ENCODE measurements at regions not wholly inside any gene's neighbourhood (a gene's known extent, or its start where the extent isn't known, plus 50 kb on each side); places are given as distances from the start of the nearest gene placed in this dataset.

- DNase-seq (ENCODE audit: low spot score) (no peak), ATAC-seq (no peak)
- Histone ChIP-seq H4K20me1 (replicated peaks; ENCODE audit: insufficient read depth) (no peaks in the 10 kb centered on the region; the same call in 1 of the 2 replicates), H2AFZ (no peak overlapping the region), H3K4me1 (ENCODE audit: insufficient read depth) (no peaks in the 10 kb centered on the region), H3F3A (replicated peaks; ENCODE audit: low read depth) (no peaks in the 10 kb centered on the region), H3K79me2 (replicated peaks; ENCODE audit: insufficient read depth) (no peaks in the 10 kb centered on the region), H3K4me2 (no peak overlapping the region), H3K27ac (ENCODE audit: low read depth) (no peak overlapping the region), H3K27me3 (ENCODE audit: insufficient read depth) (no peaks in the 10 kb centered on the region), H3K9me2 (ENCODE audit: insufficient read depth) (0 out of 2 replicates have a peak, but pooled peaks cover under 1% of the 10 kb centered on the region), H3K36me3 (ENCODE audit: insufficient read depth) (no peaks in the 10 kb centered on the region), H3K4me3 (no peak overlapping the region)
- H3K4me3 Mint-ChIP-seq, result no peak overlapping the region
- no peak overlapping the region for H3K27ac Mint-ChIP-seq
- peaks cover 5% of the 10 kb centered on the region for H3K27me3 Mint-ChIP-seq (ENCODE audit: insufficient read depth, low read depth, poor library complexity)
- no peaks in the 10 kb centered on the region; the same call in 2 of the 3 replicates for H3K36me3 Mint-ChIP-seq (ENCODE audit: low read depth)
- H3K9me3 Mint-ChIP-seq, result peaks cover 2% of the 10 kb centered on the region; the same call in 1 of the 3 replicates
- TF ChIP-seq REST (IDR thresholded peaks at IDR 0.05; ENCODE audit: unreplicated experiment), result no peak
- no peak for TF ChIP-seq JUNB (IDR thresholded peaks at IDR 0.05; ENCODE audit: unreplicated experiment)
- TF ChIP-seq, protein P1, sequence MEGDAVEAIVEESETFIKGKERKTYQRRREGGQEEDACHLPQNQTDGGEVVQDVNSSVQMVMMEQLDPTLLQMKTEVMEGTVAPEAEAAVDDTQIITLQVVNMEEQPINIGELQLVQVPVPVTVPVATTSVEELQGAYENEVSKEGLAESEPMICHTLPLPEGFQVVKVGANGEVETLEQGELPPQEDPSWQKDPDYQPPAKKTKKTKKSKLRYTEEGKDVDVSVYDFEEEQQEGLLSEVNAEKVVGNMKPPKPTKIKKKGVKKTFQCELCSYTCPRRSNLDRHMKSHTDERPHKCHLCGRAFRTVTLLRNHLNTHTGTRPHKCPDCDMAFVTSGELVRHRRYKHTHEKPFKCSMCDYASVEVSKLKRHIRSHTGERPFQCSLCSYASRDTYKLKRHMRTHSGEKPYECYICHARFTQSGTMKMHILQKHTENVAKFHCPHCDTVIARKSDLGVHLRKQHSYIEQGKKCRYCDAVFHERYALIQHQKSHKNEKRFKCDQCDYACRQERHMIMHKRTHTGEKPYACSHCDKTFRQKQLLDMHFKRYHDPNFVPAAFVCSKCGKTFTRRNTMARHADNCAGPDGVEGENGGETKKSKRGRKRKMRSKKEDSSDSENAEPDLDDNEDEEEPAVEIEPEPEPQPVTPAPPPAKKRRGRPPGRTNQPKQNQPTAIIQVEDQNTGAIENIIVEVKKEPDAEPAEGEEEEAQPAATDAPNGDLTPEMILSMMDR (conservative IDR thresholded peaks at IDR 0.05; ENCODE audit: low read depth in 2 of 2), result no peak
- TF ChIP-seq ZNF331 (CRISPR knock-in tag; IDR thresholded peaks at IDR 0.05; ENCODE audit: low read depth), result no peak
- TF ChIP-seq EZH2phosphoT487 (IDR thresholded peaks at IDR 0.05; ENCODE audit: unreplicated experiment), result no peak
- no peak for TF ChIP-seq STAT1 (IDR thresholded peaks at IDR 0.05; ENCODE audit: unreplicated experiment)
- TF ChIP-seq, protein P2, sequence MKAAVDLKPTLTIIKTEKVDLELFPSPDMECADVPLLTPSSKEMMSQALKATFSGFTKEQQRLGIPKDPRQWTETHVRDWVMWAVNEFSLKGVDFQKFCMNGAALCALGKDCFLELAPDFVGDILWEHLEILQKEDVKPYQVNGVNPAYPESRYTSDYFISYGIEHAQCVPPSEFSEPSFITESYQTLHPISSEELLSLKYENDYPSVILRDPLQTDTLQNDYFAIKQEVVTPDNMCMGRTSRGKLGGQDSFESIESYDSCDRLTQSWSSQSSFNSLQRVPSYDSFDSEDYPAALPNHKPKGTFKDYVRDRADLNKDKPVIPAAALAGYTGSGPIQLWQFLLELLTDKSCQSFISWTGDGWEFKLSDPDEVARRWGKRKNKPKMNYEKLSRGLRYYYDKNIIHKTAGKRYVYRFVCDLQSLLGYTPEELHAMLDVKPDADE (IDR thresholded peaks at IDR 0.05), result no peak
- TF ChIP-seq NANOG (IDR thresholded peaks at IDR 0.05; ENCODE audit: borderline replicate concordance), result no peak
- no peak for TF ChIP-seq ZNF114 (CRISPR knock-in tag; IDR thresholded peaks at IDR 0.05)
- no peak for TF ChIP-seq POLR2AphosphoS5 (IDR thresholded peaks at IDR 0.05; ENCODE audit: low read depth)
- no peak for TF ChIP-seq CREB1 (CRISPR knock-in tag; IDR thresholded peaks at IDR 0.05; ENCODE audit: low read depth)
- no peaks in the 10 kb centered on the region for H3K4me1 Mint-ChIP-seq
Observed at GRCh38 chr9:126111556-126111955, 215.1 kb upstream of the MVB12B start.

Measured in GM23338 (cell line).